GM21447 (cell line): ENCODE measurements at regions not wholly inside any gene's neighbourhood (a gene's known extent, or its start where the extent isn't known, plus 50 kb on each side); places are given as distances from the start of the nearest gene placed in this dataset.

ENCODE experiments used
- ATAC-seq: cut with Tn5 transposase; IDR thresholded peaks from one replicate; pipeline ENCODE4 v1.9.1; 2021; ENCODE audit not compliant: unreplicated experiment

DNA sequence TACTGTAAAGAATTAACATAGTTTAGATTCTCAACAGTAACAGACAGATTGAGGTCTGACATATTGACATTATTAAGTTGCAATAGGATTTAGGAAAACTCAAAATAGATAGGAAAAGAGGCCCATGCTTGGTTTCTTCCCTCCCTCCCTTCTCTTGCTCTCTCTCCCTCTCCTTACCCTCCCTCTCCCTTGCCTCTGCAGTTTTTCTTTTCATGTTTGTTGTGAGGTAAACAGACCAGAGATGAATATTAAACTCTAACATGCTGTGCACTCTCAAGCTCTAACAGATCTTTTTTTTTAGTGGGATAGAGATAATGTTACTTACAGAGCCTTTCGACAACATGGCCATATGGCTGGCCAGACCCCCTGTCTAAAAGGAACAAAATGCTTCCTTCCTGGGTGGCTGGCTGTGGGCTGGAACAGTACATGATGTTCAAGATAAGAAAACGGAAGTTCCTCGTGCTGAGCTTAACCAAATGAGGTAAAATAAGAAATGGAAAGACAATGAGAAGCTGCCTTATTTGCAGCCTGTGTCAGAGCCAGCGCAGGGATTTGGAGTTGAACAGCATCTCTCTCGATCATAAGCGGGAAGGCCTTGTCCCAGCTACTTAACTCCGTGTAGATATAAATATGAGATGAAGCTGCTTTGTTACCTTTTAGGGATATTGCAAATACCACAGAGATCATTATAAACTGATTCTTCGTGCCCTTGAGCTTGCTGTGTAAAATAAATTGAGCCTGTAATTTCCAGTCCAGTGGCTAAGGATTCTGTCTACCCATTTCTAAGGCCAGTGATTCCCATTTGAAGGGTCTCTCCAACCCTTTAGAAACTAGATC is 391.9 kb upstream of the NPVF start:
- no peak for ATAC-seq

DNA sequence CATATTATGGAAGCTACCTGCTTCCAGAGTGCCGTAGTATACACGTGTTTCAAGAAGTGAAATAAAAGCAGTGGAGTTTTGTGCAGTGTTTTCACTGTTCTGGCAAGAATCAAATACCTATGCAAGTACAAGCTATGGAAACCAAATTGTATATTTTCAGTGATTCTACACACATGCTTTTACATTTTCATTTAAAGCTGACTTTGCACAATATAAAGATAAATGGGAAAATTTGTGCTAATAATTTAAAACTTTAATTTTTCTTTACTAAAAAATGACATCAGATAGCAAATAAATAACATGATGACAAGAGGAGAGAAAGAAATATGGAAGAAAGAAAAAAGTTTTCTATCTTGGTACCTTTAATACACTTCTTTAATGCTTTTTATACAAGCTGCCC is 393.7 kb upstream of the NPVF start:
- no peak for ATAC-seq

DNA sequence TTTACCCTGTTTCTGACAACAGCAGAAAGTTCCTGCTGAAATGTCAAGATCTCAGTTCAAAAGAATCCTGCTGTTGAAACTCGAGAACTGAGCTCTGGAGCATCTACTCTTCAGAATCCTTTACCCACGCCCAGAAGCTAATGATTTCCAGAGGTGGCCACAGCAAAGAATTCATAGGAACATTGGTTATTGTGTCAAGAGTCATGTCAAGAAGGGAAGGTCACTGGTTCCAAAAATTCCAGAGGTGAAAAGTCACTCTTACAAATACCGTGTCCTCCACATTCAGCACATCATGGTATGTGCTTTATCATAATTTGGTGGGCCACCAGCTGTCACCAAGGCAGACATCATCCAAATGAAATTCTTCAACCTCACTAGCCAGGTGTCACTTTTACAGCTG is 394.4 kb upstream of the NPVF start:
- no peak for ATAC-seq

DNA sequence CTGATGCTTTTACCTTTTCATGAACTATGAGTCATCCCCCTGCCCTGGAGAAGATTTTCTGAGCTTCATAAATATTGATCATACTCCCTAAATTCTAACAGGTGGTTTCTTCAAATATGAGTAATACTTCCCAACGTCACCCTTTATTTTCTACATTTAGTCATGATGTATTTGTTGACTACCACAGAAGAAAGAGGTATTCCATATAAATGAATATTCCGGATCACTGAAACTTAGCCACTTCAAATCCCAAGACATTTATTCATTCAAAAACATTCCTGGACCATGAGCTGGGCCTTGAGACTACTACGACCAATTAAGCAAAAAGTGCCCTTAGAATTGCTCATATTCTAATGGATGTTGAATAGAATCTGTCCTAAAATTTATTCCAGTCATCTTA is 395.8 kb upstream of the NPVF start:
- ATAC-seq = no peak

DNA sequence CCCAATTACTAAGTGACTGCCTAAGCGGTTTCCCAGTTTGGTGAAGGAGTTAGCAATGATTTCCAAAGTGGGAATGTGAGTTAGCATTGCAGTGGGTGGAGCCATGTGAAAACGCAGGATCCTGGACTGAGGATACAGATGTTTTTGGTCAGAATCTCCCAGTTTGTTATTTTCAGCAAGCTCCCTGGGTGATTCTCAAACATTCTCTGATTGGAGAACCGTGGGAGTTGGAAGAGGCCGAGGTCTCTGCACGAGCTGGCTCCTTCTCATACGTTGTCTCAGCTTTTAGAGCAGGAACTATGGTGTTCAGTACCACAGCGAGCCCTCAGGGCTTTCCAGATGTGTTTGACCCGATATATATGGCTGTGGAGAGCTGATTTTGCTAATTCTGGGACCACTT is 396.5 kb upstream of the NPVF start:
- no peak for ATAC-seq

DNA sequence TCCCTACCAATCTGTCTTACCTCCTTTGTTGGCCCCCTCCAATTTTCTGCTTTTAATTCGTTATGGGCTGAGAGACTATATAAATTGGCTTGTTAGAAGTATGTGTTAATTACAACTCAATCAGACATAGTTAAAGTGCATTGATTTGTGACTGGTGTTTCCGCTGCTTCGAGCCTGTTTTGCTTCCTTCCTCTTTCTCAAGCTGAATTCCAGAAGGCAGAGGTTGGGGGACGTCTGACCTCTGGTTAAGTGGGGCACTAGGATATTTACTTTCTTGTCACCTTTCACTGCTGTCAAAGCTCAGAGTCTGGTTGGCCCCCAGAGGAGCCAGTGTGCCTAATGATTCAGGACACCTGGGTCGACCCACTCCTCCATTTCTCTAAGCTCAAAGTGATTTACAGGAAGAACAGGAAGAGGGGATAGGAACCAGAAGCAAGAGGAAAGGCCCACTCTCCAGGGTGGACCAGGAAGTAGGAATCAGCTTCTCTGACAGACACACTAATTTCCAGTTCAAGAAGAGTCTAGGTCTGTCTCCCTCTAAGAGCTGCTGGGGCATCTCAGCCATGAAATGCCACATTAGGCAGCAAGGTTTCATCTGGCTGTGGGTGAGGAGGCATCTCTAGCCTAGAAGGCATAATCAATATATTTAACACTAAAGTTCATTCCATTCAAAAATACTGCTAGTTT is 397.2 kb upstream of the NPVF start:
- ATAC-seq = no peak

DNA sequence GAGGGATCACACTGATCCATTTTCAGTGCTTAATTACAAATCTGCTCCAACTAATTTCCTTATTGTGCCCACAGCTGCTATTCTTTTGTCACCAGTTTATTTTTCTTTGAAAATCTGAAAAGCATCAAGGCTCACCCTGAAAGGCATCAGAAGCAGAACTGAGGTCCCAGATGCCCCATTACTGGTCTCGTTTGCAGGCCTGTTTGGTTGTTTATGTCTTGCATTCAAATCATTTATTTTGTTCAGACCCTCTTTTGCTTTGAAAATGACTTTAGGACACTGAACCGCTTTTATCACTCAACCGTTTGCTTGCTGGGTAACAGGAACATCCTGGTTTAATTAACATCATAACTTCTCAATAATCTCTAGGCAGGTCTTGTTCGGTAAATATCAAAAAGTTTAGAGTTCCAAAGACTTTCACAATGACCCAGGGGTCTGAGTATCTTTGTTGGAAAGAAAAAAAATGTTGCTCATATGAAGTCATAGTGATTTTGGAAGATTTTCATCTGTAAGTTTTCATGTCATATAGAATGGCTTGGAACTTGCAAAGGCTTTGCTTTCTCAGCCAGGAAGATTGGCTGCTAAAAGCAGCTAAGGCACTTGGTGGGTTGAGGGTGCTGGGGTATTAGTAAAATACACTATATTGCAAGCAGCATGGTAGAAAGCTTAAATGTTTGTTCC is 398.3 kb upstream of the NPVF start:
- ATAC-seq = no peak

DNA sequence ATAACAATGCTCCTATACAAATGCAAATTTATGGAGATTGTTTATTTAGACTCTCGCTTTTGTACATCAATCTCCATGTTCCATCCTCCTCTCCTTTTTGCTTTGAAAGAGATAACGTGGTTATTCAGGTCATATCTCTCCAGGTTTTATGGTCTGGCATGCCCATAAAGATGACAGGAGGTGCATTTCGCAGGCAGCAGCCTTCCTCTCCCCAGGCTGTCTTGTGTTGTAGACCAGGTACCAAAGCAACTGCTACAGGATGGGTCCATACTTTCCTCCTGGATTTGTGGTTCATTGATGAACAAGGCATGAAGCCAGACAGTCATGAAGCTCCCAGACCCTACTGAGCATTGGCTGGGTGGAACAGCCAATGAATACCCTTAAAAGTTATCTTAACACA is 400.2 kb upstream of the NPVF start:
- ATAC-seq = no peak

DNA sequence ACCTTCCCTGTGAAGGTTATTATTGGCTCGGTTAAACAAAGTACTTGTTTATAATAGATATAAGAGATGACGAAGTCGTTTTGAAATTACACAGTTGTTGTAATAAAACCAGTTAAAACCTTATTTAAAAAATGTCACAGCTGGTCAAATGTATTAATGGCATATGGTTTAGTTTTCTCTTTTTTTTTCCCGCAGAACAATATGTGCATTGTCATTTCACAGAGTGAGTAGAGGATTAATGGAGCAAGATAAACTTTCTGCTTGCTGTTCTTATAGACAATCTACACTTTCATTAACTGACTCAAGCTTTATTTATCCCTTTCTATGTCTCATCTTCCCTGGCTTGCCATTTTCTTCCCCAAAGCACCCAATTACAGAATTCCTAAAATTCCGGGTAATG is 404.3 kb upstream of the NPVF start:
- ATAC-seq = no peak

DNA sequence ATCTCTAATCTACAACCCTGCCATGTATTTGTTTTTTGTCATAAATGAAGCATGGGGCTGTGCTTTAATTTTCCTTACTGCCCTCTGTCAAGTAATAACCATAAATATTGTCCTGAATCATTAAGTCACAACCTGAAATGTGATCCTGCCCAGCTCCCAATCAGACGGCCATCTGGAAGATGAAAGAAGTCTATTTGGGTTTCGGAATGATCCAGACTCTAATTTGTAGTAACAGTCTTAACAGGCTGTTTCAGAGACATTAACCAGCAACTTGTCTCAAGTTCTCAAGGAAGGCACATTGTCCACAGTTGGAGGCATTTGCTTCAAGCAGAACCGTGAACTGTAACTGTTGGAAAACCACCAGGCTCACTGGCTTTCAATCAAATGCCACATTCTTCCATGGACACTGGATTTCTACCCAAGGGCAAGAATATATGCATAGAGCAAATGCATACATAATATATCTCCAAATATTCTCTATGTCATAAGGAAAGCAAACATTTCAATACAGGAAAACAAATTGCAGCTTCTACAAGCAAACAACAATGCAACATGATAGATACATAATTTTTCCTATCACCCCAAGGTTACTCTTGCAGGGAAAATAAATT is 405.2 kb upstream of the NPVF start:
- ATAC-seq = no peak

DNA sequence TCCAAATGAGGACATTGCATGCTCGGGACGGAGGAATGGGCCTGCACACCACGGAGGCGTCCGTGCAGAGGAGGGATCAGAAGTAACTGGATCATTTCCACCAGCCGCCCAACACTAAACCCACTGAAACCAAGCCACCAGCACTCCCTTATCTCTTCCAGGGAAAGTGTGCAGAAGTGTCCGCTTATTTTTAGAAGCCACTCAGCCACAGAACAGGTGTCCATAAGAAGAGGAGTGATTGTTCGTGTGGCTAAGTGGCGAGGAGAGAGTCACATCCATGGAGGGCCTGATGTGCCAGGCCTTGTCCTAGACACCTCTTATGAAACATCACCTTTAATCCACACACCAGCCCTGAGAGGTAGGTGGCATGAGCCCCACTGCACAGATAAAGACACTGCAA is 407.9 kb upstream of the NPVF start:
- ATAC-seq = no peak

DNA sequence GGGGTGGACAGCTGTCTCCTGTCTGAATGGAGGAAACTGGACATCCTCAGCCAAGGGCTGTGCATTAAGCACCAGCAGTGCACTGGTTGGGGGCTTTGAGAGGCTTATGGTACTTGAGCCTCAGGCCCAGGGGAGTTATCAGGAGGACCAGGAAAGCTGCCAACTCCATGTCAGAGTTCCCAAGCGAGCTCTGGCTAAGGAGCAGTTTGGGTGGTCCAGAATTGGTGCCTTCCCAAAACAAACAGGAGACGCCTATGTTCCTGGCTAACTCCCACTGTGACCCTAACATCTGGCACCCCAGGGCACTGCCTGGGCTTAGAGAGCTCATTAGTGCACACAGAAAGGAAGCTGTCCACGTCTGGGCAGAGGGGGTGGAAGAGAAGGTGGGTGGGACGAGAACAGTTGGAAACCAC is 408.6 kb upstream of the NPVF start:
- no peak for ATAC-seq

DNA sequence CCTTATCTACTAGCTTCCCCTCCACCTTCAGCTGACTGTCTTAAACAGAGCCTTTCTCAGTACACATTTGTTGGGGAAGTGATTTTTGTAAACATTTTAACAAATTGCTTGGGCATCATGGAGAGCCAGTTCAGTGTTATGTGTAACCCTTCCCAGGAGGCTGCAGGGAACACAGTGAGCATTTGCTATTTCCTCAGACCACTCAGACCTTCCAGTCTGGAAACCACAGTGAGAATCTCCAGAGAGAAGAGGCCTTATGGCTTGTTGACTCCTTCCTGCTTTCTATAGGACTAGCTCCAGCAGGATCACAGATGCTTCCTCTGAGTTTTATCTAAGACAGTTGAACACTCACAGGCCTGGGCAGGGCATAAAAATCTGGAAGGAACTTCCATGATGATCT is 409.8 kb upstream of the NPVF start:
- no peak for ATAC-seq

DNA sequence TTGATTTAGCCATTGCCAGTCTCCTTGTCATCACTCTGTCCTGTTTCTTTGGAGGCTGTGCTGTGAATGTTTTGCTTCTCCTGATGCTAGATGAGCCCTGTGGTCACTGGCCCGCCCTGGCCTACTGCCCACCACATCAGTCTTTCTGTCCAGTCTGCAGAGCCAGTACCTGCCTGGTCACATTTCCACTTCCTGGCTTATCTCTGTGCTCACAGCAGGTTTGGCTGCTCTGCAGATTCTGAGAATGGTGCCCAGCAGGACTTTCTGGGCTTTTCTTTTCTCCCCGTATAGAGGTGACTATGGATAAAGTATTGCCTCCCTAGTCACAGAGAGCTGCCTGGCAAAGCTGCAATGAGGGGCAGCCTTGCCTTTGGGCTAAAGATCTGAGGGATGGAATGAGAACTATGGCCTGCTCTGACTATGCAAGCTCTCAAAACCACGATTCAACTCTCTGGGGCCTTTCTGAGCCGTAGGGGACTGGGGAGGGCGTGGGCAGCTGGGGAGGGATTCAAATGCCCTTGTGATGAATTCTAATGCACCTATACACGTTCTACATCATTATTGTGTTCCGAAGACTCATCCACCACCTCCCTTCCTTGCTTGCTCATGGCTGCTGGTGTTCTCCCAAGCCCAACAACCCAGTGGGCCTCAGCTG is 410.4 kb upstream of the NPVF start:
- no peak for ATAC-seq

DNA sequence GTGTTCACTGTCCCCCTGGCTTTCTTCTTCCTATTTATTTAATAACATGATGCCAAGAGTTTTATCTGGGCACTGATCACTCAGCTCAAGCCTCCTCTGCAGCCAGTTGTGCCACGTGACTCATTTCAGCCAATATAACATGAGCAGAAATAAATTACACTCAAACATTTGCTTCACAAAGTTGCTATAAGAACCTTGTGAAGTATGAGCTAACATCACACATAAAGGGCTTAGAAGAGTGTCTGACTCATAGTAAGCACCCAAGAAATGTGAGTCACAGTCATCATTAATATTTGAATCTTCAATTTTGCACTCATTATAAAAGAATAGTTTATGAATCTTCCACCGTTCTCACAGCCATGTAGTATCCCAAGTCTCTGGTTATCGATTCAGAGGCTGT is 414.6 kb upstream of the NPVF start:
- no peak for ATAC-seq

DNA sequence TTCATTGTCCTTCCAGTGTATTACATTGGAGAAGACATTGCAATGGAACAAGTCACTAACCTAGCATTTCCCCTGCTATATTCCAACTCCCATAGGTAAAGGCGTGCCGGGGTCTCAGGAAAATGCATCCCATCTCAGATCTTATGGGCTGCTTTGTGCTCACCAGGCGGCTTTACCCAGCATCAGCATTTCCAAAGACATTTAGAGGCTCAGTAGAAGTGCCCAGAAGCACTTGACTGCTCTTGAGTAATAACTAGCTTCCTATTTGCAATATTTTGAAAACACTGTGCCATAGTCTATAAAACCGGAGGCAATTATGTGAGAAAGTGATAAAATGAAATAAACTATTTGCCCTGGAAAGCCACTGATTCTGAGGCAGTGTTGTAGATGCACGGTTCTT is 415.0 kb upstream of the NPVF start:
- no peak for ATAC-seq

DNA sequence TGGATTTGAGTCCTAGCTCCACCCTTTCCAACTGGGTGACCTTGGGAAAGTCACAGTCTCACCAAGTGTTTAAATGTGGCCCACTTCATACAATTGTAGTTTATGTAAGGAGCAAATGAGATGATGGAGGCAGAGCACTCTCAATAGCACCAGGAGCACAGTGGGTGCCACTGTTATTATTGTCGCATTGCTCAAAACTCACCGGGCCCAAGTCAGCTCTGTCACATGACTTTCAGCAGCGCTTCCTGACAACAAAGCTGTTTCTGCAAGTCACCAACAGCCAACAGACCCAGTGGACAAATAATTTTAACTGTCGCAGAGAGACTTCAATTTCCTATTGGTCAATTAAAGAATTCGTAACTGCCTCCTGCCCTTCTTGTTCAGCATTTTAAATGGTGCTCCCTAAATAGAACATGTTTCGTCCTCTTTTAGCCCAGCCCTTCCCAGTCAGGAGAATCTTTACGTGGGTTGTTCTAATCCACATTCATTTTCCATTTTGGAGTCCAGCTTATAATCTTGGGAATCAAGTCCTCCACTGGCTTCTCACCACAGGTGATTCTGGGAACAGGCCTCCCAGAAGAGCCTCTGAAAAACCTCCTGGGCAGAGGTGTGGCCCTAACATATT is 415.6 kb upstream of the NPVF start:
- no peak for ATAC-seq

DNA sequence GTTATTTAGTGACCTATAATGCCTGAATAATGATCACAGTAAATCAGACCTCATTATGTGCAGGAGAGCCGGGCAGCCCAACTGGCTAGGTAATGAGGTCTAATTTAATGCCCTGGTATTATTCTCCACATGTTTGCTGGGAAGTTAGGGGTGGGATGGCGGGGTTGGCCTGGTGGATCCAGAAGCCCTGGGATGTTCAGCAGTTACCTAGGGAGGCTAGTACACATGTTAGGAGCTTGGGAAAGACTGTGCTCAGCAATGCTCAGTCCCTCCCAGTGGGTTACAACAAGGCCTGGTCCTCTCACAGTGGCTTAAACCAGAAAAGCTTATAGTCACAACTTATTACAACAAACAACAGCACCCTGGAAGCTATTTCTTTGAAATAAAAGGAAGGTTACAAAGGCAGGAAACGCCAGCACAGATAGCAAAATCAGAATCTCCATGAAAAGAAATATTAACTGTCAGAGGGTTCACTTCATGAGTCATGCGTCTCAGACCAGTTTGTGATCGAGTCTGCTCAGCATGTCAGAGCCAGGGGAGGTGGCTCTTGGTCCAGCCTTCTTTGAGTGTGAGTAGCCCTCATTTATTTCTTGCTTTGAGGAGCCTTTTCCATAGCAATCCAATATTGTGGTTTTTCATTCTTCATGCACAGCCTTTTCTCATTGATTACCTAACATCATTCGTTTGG is 418.6 kb upstream of the NPVF start:
- no peak for ATAC-seq

DNA sequence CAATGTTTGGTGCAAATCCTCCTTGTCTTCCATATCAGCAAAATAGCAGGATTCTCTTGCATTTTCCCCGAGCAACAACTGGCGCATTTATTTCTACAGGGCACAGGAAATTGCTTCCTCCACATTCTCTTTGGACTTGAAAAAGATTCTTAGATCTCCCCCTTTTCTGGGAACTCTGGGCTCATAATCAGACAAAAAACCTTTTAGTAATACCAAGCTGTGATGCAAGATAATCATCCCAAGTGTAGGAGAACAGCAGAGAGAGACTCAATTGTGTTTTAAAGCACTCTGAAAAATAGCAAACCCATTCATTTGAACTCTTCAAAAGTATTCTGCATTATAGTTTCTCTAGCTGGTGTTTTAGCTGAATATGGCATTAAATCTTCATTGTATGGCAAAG is 419.6 kb upstream of the NPVF start:
- no peak for ATAC-seq

DNA sequence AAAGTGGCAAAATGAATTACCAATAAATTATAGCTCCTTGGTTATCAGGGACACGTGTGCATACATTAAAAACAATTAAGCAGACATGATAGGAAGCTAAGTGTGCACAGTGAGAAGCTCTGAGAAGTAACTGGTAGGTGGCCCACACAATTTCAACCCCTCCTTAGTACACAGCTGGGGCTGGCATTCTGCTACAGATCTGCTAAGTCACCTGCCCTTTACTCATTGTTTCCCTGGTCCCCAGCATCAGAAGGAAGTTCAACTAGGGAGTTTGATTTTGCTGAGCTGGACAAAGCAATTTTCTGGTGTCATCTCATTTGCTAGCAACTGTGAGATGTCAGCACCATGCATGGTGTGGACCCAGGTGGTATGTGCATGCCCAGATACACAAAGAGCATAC is 424.1 kb upstream of the NPVF start:
- no peak for ATAC-seq
